CD4-positive, alpha-beta T cell treated with Interleukin-17A for 4 hours (primary cell): ENCODE measurements at regions not wholly inside any gene's neighbourhood (a gene's known extent, or its start where the extent isn't known, plus 50 kb on each side); places are given as distances from the start of the nearest gene placed in this dataset.
"Not testable (repeated sequence)": the region's sequence is repeated elsewhere in the genome, so short reads cannot be mapped to it uniquely, and the experiment has no call there.

Experiments used
- DNase-seq: peaks from one replicate; pipeline ENCODE4 v3.0.0-alpha.2; 2020; ENCODE audit warnings: mixed read lengths

GRCh38 chr10:64350665-64351064 lies 829.5 kb downstream of the REEP3 start:
- no peak for DNase-seq

- DNase-seq, result no peak
These were observed 837.7 kb downstream of the REEP3 start for GRCh38 chr10:64358907-64359306.

- not testable (repeated sequence) for DNase-seq
These were observed 839.0 kb downstream of the REEP3 start for GRCh38 chr10:64360240-64360639.

- DNase-seq, result no peak
These were observed 842.5 kb downstream of the REEP3 start for GRCh38 chr10:64363687-64364086.

- no peak for DNase-seq
These were observed 844.5 kb downstream of the REEP3 start for GRCh38 chr10:64365663-64366062.

- no peak for DNase-seq
These were observed 847.1 kb downstream of the REEP3 start for GRCh38 chr10:64368298-64368697.

GRCh38 chr10:64369885-64370773 lies 848.9 kb downstream of the REEP3 start:
- DNase-seq, result no peak

GRCh38 chr10:64374346-64374745 lies 853.1 kb downstream of the REEP3 start:
- DNase-seq, result no peak

GRCh38 chr10:64376167-64376566 lies 855.0 kb downstream of the REEP3 start:
- no peak for DNase-seq

GRCh38 chr10:64379898-64380297 lies 858.7 kb downstream of the REEP3 start:
- DNase-seq, result no peak

- DNase-seq, result no peak
These were observed 864.2 kb downstream of the REEP3 start for GRCh38 chr10:64385355-64385754.

- no peak for DNase-seq
These were observed 873.5 kb downstream of the REEP3 start for GRCh38 chr10:64394744-64395143.

- no peak for DNase-seq
These were observed 875.0 kb downstream of the REEP3 start for GRCh38 chr10:64396105-64396708.

- no peak for DNase-seq
These were observed 875.9 kb downstream of the REEP3 start for GRCh38 chr10:64397125-64397524.

- no peak for DNase-seq
These were observed 887.4 kb downstream of the REEP3 start for GRCh38 chr10:64408391-64409183.

GRCh38 chr10:64409349-64409748 lies 888.1 kb downstream of the REEP3 start:
- no peak for DNase-seq

GRCh38 chr10:64416011-64416410 lies 894.8 kb downstream of the REEP3 start:
- no peak for DNase-seq

GRCh38 chr10:64419461-64419860 lies 898.3 kb downstream of the REEP3 start:
- no peak for DNase-seq

GRCh38 chr10:64426745-64427144 lies 905.5 kb downstream of the REEP3 start:
- DNase-seq, result no peak

GRCh38 chr10:64430690-64431323 lies 909.6 kb downstream of the REEP3 start:
- no peak for DNase-seq

- DNase-seq, result not testable (repeated sequence)
These were observed 920.7 kb downstream of the REEP3 start for GRCh38 chr10:64441872-64442271.

- no peak for DNase-seq
These were observed 923.0 kb downstream of the REEP3 start for GRCh38 chr10:64444163-64444562.

GRCh38 chr10:64444564-64444963 lies 923.4 kb downstream of the REEP3 start:
- DNase-seq, result no peak
